G401 (cell line): ENCODE measurements at regions not wholly inside any gene's neighbourhood (a gene's known extent, or its start where the extent isn't known, plus 50 kb on each side); places are given as distances from the start of the nearest gene placed in this dataset.

Source experiments
- DNase-seq: peaks from one replicate; pipeline ENCODE4 v3.0.0-alpha.2; 2015; ENCODE audit warnings: low spot score
- in situ Hi-C: cut with HindIII; loops from 2 replicates; pipeline ENCODE4 v1.10.0; 2016; ENCODE audit warnings: low sequenced_read_pairs, mixed read lengths

DNA sequence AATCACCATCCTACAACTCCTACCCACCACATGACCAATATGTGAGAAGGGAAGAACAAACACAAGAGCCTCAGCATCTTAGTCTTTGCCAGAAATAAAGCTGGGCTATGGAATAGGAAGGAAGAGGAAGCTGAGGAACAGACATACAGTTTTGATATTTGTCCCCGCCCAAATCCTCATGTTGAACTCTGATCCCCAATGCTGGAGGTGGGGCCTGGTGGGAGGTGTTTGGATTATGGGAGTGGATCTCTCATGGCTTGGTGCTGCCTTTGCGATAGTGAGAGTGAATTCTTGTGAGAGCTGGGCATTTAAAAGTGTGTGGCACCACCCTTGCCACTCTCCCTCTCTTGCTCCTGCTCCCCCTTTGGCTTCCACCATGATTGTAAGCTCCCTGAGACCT is 52.4 kb upstream of the NLK start:
- in situ Hi-C loops = no loop called here
- DNase-seq = no peak

- in situ Hi-C loops = no loop called here
- no peak for DNase-seq
Observed at GRCh38 chr17:27990979-27991378, 51.5 kb upstream of the NLK start.

- in situ Hi-C loops = no loop called here
Observed at GRCh38 chr17:27991462-27991993, 50.9 kb upstream of the NLK start.

More at GRCh38 chr17:27991462-27991993, 50.9 kb upstream of the NLK start:
- no peak for DNase-seq
